GM18511 (cell line): ENCODE measurements at regions not wholly inside any gene's neighbourhood (a gene's known extent, or its start where the extent isn't known, plus 50 kb on each side); places are given as distances from the start of the nearest gene placed in this dataset.
A peak's percentile ranks its signal among the peaks of the same experiment; 100 is the strongest.
"Not testable (repeated sequence)": the region's sequence is repeated elsewhere in the genome, so short reads cannot be mapped to it uniquely, and the experiment has no call there.

ENCODE experiments used
- ATAC-seq: cut with Tn5 transposase; IDR thresholded peaks from one replicate; pipeline ENCODE4 v1.9.1; 2021; ENCODE audit warnings: mild to moderate bottlenecking, moderate library complexity; ENCODE audit not compliant: unreplicated experiment

DNA sequence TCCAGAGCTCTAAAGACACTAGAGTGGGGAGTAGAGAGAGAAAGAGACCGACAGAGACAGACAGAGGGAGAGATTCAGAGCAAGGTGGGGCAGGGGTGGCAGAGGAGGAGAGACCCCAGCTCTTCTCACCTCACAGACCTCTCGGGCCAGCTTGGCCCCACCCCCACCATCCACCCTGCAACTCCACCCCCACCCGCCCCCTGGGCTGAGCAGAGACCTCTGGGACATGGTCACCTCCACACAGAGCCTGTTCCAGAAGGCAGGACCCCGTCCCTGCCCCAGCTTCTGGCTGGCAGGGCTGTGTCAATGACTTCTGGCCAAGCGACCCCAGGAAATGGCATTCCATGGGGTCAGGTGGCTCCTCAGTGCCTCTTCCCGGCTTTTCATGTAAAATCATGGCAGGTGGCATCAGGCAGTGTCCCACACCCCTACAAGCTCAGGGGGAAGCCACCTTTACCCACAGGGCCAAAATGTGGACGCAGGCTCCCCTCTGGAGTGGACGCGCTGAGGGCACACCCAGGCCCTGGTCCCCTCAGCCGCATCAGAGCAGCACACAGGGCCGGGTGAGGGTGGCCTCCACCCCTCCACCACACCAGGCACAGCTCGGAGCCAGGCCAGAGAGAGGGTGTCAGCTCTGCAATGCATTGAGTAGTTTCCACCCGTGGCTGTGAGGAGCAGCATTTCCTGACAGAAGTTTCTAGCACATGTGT is 131.2 kb upstream of the LPCAT1 start:
- no peak for ATAC-seq

GRCh38 chr5:1653698-1654651 is 130.2 kb upstream of the LPCAT1 start:
- ATAC-seq = peak; percentile 88

DNA sequence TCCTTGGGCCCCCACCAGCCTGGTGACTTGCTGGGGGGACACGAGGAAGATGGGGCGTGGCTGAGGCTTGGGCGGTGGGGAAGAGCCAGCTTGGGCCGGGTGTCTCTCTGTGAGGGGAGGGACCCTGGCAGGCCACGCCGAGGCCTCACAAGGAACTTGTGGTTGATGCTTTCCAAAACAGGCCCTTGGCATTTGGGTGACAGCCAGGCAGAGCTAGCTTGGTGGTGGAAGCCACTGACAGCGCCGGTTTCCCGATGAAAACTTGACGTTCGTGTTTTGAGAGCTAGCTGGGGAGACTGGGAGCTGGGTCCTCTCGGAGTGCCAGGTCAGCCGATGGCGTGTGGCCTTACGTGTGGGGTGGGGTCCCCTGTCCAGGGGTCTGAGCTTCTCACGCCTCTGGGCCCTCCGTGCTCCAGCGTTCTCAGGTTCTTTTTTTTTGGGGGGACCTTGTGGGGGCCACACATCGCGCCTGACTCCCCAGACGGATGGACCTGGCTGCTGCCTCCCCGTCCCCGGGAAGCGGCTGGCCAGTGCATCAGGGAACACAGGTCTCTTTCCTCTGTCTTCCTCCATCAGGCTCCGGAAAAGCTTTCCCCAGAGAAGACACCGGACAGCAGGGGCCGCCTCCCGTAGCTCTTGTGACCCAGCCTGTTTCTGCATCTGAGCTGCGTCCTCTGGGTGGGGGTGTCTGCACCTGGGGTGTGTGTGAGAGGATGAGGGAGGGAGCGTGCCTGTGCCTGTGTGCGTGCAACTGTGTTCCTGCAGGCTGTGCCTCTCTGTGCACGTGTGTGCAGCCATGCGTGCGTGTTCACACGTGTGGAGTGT is 129.3 kb upstream of the LPCAT1 start:
- ATAC-seq = peak; percentile 33

GRCh38 chr5:1651971-1652872 is 128.5 kb upstream of the LPCAT1 start:
- no peak for ATAC-seq

GRCh38 chr5:1651250-1651649 is 127.5 kb upstream of the LPCAT1 start:
- no peak for ATAC-seq

- no peak for ATAC-seq
Measured at GRCh38 chr5:1649554-1649953, 125.8 kb upstream of the LPCAT1 start.

DNA sequence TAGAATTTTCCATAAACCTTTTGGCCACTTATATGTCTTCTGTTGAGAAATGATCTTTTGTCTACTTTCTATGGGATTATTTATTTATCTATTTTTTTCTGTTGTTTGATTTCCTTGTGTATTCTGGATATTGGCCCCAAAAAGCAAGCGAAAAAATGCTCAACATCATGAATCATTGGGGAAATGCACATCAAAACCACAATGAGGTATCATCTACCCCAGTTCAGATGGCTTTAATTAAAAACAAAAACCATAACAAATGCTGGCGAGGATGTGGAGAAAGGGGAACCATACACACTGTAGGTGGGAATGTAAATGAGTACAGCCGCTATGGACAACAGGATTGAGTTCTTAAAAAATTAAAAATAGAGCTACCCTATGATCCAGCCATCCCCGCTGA is 125.0 kb upstream of the LPCAT1 start:
- no peak for ATAC-seq

DNA sequence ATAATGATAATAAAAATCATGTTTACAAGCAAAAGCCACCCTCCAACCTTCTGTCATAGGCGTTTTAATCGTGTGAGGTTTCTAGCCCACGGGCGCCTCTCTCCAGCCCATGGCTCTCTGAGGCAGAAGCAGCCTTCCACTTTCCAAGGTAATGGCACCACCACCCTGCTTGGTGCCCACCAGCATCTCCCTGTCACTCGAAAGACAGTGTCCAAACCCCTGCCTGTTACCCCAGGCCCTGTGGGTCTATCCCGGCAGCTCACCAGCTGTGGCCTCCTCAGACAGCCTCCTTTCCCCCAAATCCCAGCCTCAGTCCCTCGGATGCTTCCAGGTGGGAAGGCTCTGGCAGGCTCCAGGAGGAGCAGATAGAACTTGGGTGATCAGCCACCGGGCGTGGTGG is 123.8 kb upstream of the LPCAT1 start:
- no peak for ATAC-seq

GRCh38 chr5:1644810-1645571 is 121.2 kb upstream of the LPCAT1 start:
- peak; percentile 86 for ATAC-seq

DNA sequence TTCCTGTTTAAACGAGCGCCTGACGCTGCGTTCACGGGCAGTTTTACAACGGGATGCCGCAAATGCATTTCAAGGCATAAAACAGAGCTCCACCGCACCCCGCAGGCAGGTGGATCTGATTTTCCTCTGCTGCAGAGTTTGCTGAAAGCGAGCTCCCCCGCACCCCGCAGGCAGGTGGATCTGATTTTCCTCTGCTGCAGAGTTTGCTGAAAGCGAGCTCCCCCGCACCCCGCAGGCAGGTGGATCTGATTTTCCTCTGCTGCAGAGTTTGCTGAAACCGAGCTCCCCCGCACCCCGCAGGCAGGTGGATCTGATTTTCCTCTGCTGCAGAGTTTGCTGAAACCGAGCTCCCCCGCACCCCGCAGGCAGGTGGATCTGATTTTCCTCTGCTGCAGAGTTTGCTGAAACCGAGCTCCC is 120.6 kb upstream of the LPCAT1 start:
- not testable (repeated sequence) for ATAC-seq

DNA sequence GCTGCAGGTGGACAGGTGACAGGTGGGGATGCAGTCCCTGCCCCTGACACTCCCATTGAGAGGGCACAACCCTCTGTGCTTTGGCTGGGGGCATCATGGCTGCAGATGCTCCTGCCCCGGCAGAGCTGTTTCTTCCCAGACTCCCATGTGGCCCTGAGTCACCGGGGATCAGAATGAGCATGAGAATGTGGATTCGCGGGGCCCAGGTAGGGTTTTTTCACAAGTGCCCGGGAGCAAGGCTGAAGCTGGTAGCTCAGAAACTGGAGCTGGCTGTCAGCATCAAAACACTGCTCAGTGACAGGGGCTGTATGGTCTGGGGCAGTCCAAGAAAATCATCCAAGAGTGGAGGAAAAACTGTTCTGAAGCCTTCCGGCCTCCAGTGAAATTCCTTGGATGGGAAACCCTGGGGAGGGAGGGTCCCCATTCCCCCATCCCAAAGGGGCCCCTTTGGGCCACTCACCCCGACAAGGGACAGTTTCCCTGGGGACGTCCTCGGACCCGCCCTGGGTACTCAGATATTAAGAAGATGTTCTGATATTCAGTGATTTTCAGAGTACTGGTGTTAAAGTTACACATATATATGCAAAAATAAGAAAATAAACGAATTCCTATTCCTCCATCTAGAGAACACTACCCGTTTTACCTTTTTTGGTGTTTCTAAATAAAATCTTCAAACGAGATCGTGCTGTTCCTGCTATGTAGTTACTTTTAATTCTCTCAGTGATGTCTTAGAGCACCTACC is 120.1 kb upstream of the LPCAT1 start:
- ATAC-seq = no peak

DNA sequence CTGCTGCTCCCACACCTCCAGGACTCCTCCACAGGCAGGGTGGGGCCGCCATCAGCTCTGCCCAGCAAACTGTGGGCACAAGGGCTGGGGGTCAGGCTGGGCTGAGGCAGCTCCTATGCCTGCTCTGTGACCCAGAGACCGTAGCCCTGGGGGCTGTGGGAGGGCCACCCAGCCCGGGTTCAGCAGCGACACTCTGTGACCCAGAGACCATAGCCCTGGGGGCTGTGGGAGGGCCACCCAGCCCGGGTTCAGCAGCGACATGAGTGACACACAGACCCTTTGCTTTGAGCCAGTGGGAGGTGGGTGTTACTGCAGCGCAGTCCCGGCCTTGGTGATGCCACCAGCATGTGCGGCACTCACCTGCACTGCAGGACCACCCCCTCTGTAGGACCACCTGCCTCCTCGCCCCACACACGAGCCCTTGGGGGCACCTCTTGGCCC is 118.9 kb upstream of the LPCAT1 start:
- ATAC-seq = no peak

GRCh38 chr5:1642221-1642620 is 118.5 kb upstream of the LPCAT1 start:
- ATAC-seq = no peak

DNA sequence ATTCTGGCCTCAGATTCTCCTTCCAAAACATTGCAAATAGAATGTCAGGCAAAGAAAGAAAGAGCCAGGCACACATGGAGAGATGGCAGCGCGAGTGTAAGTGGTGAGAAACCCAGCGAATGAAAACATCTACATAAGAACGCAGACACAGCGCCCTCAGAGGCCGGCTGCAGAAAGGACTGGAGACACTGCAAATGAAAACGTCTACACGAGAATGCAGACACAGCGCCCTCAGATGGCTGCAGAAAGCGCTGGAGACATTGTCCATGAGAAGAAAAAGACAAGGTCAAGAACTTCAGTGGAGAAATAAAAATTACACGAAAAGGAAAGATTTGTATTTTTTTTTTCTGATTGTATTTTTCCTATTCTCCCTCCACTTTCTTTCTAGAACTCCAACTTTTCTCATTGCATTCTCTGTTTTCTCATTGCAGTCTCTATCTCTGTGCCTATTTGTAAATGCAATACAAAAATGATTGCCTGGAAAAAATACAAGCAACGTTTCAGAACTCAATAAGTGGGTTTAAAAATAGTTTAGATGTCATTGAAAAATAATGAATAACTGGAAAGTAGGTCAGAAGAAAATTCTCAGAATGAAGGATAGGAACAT is 117.9 kb upstream of the LPCAT1 start:
- peak; percentile 56 for ATAC-seq

DNA sequence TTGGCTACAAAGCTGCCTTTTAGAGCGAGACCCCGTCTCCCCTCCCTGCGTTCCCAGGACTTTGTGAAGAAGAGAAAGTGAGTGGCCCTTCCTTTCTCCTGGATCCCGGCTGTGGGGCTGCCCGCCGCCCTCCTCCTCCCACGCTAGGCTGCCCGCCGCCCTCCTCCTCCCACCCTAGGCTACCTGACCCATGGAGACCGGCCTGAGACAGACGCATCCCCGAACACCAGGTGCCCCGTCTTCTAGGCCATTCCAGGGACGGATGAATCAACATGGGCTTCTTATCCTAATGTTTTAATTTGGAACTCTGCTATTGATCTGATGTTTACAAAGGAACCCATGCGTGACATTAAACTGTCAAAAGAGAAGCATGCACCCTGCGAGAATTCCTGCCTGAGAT is 117.3 kb upstream of the LPCAT1 start:
- ATAC-seq = no peak

- no peak for ATAC-seq
Measured at GRCh38 chr5:1640421-1640881, 116.7 kb upstream of the LPCAT1 start.

GRCh38 chr5:1639757-1640156 is 116.0 kb upstream of the LPCAT1 start:
- ATAC-seq = no peak
